Peyer's patch (tissue), 4 donors: ENCODE measurements at regions not wholly inside any gene's neighbourhood (a gene's known extent, or its start where the extent isn't known, plus 50 kb on each side); places are given as distances from the start of the nearest gene placed in this dataset.

Experiments used
- POLR2A ChIP-seq, 2 donors: fragments of 450-650 bp; IDR thresholded peaks; one replicate each; pipeline ENCODE4 v1.5.1; 2017; ENCODE audit warnings: antibody characterized with exemption in 2 of 2, mild to moderate bottlenecking in 2 of 2, moderate library complexity in 2 of 2
- TF ChIP-seq, protein P1 (sequence below), 6 experiments: fragments of 450-650 bp in 4 of 6; fragments of 200-600 bp in 2 of 6; sonication (generic) in 1 of 6; IDR thresholded peaks; one replicate each; pipeline ENCODE4 v1.5.1; 2017 to 2019; ENCODE audit warnings: antibody characterized with exemption in 6 of 6, mild to moderate bottlenecking in 3 of 6, moderate library complexity in 1 of 6

DNA sequence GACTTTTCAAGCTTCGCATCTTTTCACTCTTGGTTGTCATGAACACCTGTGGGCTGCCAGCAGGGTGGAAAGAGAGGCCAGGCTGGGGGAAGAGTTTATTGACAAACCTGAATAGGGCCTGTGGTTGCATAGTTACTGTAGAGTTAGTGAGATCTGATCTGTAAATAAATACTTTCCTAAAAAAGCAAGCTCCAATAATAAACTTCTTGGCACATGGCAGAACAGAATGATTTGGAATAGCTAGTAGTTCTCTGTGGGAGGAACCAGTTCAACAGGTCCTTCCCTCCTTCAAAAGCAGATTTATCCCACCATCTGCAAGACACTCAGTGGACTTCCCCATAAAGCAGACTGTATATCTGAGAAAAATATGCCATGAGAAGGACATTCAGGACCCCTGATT is 445.0 kb downstream of the HACE1 start:
- TF ChIP-seq POLR2A (IDR thresholded peaks at IDR 0.05), result no peak
- TF ChIP-seq, protein P1, sequence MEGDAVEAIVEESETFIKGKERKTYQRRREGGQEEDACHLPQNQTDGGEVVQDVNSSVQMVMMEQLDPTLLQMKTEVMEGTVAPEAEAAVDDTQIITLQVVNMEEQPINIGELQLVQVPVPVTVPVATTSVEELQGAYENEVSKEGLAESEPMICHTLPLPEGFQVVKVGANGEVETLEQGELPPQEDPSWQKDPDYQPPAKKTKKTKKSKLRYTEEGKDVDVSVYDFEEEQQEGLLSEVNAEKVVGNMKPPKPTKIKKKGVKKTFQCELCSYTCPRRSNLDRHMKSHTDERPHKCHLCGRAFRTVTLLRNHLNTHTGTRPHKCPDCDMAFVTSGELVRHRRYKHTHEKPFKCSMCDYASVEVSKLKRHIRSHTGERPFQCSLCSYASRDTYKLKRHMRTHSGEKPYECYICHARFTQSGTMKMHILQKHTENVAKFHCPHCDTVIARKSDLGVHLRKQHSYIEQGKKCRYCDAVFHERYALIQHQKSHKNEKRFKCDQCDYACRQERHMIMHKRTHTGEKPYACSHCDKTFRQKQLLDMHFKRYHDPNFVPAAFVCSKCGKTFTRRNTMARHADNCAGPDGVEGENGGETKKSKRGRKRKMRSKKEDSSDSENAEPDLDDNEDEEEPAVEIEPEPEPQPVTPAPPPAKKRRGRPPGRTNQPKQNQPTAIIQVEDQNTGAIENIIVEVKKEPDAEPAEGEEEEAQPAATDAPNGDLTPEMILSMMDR (IDR thresholded peaks at IDR 0.05), result no peak
